ENCODE measurements at regions not wholly inside any gene's neighbourhood (a gene's known extent, or its start where the extent isn't known, plus 50 kb on each side); places are given as distances from the start of the nearest gene placed in this dataset.

DNA sequence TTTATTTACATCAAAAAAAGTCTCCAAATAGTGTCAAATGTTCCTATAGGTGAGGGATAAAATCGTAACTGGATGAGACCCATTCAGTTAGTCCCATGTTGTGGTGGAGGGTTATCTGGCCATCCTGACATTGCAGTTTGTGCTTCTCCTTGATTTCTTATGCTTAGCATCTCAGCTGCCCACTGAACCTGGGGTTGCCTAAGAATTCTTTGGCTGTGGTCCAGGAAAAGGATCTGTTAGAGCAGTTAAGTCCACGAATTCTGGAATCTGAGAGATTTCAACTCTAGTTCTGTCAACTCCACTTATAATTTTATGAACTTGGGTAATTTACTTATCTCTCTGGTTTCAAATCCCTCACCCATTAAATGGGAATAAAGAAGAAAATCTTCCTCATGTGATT lies 1673.4 kb downstream of the REEP3 start:
- TF ChIP-seq EZH2 (optimal IDR thresholded peaks at IDR 0.05; ENCODE audit: low read depth, low read length), result no peak
- TF ChIP-seq, protein P1, sequence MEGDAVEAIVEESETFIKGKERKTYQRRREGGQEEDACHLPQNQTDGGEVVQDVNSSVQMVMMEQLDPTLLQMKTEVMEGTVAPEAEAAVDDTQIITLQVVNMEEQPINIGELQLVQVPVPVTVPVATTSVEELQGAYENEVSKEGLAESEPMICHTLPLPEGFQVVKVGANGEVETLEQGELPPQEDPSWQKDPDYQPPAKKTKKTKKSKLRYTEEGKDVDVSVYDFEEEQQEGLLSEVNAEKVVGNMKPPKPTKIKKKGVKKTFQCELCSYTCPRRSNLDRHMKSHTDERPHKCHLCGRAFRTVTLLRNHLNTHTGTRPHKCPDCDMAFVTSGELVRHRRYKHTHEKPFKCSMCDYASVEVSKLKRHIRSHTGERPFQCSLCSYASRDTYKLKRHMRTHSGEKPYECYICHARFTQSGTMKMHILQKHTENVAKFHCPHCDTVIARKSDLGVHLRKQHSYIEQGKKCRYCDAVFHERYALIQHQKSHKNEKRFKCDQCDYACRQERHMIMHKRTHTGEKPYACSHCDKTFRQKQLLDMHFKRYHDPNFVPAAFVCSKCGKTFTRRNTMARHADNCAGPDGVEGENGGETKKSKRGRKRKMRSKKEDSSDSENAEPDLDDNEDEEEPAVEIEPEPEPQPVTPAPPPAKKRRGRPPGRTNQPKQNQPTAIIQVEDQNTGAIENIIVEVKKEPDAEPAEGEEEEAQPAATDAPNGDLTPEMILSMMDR (IDR thresholded peaks at IDR 0.05; ENCODE audit: low read length), result no peak

Measured in MM.1S (cell line).